Mucosa of rectum (tissue), 2 donors: ENCODE measurements at regions not wholly inside any gene's neighbourhood (a gene's known extent, or its start where the extent isn't known, plus 50 kb on each side); places are given as distances from the start of the nearest gene placed in this dataset.

Source experiments
- H3K27ac ChIP-seq, 2 donors: one replicate each; pipeline ENCODE4 v1.7.0; 2013; ENCODE audit warnings: inconsistent platforms in 2 of 2, low read depth in 2 of 2, low read length in 2 of 2
- H3K27me3 ChIP-seq, 2 donors: one replicate each; pipeline ENCODE4 v1.7.0; 2013; ENCODE audit warnings: low read length in 2 of 2; ENCODE audit not compliant: control insufficient read depth in 2 of 2, insufficient read depth in 2 of 2
- H3K36me3 ChIP-seq, 2 donors: one replicate each; pipeline ENCODE4 v1.7.0; 2013; ENCODE audit warnings: low read length in 2 of 2; ENCODE audit not compliant: control insufficient read depth in 2 of 2, insufficient read depth in 2 of 2
- H3K4me1 ChIP-seq, 2 donors: one replicate each; pipeline ENCODE4 v1.7.0; 2013; ENCODE audit warnings: low read length in 2 of 2, mild to moderate bottlenecking in 1 of 2; ENCODE audit not compliant: control insufficient read depth in 2 of 2, insufficient read depth in 2 of 2
- H3K4me3 ChIP-seq, 2 donors: one replicate each; pipeline ENCODE4 v1.7.0; 2013; ENCODE audit warnings: low read length in 2 of 2
- H3K9ac ChIP-seq, 2 donors: one replicate each; pipeline ENCODE4 v1.7.0; 2013; ENCODE audit warnings: low read length in 2 of 2, low read depth in 1 of 2, mild to moderate bottlenecking in 1 of 2
- H3K9me3 ChIP-seq, 2 donors: one replicate each; pipeline ENCODE4 v1.7.0; 2013; ENCODE audit warnings: low read length in 2 of 2; ENCODE audit not compliant: control insufficient read depth in 2 of 2
- donor health status: healthy.
- donor health status: Normal muscosa, but diverticular disease.

DNA sequence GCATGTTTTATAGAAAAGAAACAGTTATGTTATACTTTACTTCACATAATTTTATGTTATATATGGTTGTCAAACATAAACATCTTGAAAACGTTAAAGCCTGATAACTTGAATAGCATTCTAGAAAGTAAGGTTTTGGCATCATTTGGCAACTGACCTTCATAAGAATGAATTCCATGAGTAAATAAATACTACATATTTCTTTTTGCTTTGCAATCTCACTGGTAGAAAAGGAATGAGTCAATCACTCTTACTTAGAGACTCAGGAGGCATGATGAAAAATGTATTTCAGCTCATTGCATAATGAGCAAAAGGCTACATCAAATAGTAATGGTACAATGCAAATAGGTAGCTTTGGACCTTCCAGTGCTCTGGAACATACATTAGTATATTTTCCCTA lies 1381.9 kb downstream of the EFNB2 start:
- Histone ChIP-seq H3K27ac (no peak overlapping the region), H3K9me3 (no peaks in the 10 kb centered on the region), H3K36me3 (no peaks in the 10 kb centered on the region), H3K4me3 (no peak overlapping the region), H3K4me1 (no peaks in the 10 kb centered on the region), H3K27me3 (no peaks in the 10 kb centered on the region), H3K9ac (no peak overlapping the region)

DNA sequence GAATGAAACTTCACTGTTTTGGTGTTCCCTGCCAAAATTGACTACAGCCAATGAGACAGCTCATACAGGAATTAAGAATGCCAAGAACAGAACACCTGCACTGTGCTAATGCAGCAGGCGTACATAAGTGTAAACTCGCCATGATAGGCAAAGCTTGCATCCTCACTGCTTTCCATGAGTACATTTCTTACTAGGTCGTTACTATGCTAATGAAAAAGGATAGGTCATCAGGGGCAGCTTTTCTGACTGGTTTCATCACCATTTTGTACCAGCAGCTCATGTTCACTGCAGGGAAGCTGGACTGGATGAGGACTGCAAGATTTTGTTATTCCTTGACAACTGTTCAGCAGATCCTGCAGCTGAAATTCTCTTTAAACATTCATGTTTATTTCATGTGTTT lies 1383.8 kb downstream of the EFNB2 start:
- no peaks in the 10 kb centered on the region for H3K36me3 ChIP-seq
- H3K9me3 ChIP-seq = no peaks in the 10 kb centered on the region
- H3K4me3 ChIP-seq = no peak overlapping the region
- H3K9ac ChIP-seq = no peak overlapping the region
- no peak overlapping the region for H3K27ac ChIP-seq
- no peaks in the 10 kb centered on the region for H3K27me3 ChIP-seq
- H3K4me1 ChIP-seq = no peaks in the 10 kb centered on the region

DNA sequence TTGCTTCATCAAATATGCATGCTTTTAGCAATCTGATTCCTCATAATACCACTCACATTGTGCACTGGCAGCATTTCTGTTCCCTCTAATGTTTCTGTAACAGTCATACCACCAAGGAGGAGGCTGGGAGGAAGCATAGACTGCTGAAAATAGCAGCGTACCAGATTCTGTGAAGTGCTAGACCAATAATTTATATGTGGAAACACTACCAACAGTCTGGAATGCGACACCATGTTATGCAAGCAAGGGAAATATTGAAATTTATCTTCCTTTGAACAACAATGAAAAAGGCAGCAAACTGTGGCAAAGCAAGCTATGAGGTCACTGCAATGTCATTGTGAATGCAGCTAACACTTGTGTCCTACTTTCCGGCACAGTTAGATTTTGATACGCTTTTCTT lies 1388.0 kb downstream of the EFNB2 start:
- Histone ChIP-seq H3K36me3 (no peaks in the 10 kb centered on the region), H3K4me1 (no peaks in the 10 kb centered on the region), H3K27ac (no peak overlapping the region), H3K4me3 (no peak overlapping the region), H3K9ac (no peak overlapping the region), H3K9me3 (no peaks in the 10 kb centered on the region), H3K27me3 (no peaks in the 10 kb centered on the region)

DNA sequence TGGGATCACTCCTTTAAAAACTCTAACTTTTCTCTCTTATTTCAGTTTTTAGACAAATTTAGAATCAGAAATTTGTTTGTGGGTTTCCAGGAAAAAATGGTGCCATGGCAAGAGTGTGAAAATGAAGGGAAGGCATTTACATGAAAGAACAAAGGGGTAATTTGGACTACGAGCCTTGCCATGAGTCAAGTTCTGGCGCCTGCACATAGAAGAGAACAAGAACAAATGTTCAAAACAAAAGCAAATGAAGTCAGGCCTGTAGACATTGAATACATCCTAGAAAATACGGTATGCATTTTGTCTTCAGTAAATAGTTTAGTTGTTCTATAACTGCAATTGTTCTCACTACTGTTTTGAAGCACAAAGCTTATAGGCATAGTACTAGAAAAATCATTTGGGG lies 1390.5 kb downstream of the EFNB2 start:
- no peak overlapping the region for H3K9ac ChIP-seq
- no peak overlapping the region for H3K4me3 ChIP-seq
- no peak overlapping the region for H3K27ac ChIP-seq
- no peaks in the 10 kb centered on the region for H3K27me3 ChIP-seq
- no peaks in the 10 kb centered on the region for H3K9me3 ChIP-seq
- no peaks in the 10 kb centered on the region for H3K4me1 ChIP-seq
- no peaks in the 10 kb centered on the region for H3K36me3 ChIP-seq

DNA sequence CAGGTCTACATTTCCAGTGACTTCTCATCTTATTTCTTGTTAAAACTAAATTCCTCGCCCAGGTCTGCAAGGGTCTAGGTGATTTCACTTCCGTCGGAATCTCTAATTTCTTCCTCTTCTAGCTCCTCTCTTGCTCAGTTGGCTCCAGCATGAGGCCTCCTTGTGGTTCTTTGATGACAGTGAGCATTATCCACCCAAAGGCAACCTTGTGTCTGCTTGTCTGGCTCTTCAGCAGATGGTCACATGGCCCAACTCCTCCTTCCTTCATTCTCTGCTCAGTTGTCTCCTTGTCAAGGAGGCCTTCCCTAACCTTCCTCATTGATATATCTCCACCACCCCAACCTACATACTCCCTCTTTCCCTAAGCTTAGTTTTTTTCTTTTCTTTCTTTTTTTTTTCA lies 1391.4 kb downstream of the EFNB2 start:
- Histone ChIP-seq H3K9me3 (no peaks in the 10 kb centered on the region), H3K27me3 (no peaks in the 10 kb centered on the region), H3K9ac (no peak overlapping the region), H3K4me1 (no peaks in the 10 kb centered on the region), H3K27ac (no peak overlapping the region), H3K36me3 (no peaks in the 10 kb centered on the region), H3K4me3 (no peak overlapping the region)

DNA sequence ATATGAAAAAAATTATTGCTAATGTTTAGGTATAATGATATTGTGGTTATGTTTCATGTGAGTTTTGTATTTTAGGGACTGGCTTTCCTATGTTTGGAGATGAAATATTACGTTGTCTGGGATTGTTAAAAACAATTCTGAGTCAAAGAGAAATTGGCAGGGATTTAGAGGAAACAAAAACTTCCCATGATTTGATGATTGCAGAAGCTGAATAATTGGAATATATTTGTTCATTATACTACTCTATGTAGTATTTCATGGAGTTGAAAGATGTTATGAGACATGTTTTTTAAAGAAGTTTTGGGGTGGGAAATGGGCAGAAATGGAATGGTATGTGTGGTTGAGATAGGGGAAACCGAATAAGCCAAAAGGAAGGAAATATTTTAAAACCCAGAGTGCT lies 1392.9 kb downstream of the EFNB2 start:
- H3K27ac ChIP-seq = no peak overlapping the region

DNA sequence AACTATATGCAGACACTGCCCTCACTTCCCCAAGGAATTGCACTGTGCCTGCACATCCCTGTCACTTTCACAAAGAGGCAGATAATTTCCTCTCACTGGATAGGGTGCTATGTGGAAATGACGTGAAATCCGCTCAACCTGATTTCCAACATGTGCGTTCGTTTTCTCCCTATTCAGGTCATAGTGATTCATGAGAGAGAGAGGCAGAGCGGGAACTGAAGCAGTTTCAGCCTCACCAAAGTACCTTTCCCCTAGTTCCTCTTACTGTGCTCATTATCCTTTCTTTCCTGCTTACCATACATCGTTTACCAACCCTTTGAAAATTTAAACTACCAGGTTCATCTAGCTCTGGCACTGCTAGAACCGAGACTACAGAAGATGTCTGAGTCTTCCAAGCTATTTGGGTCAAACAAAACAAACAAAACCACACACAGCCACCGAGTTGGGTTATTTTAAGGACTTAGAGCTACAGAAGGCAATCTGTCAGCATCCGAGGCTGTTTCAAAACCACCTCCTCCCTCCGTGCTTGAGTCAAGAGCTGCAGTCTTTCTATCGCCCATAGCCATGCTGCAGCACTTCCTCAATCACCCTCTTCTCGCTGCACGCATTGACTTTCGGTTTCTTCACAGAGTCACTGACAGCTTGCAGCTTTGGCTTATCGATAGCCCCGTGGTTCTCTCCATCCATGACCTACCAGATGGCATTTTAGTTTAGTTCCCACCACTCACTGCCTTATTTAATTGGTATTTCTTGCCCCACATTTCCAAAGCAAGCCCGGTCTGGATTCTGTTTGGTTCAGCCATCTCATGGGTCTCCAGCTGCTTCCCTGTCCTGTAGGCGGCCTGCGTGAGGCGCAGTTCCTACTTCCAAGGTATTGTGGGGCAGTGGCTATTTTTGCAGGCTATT lies 1395.8 kb downstream of the EFNB2 start:
- H3K27ac ChIP-seq = peak overlapping the region in 1 of 2 donors; percentile 62
- peak overlapping the region; percentile 6 to 41 for H3K9ac ChIP-seq
- no peaks in the 10 kb centered on the region for H3K9me3 ChIP-seq
- no peaks in the 10 kb centered on the region for H3K27me3 ChIP-seq
- H3K4me1 ChIP-seq = no peaks in the 10 kb centered on the region
- H3K36me3 ChIP-seq = no peaks in the 10 kb centered on the region
- H3K4me3 ChIP-seq = peak overlapping the region; percentile 29 to 82

More for the DNA sequence above, 1392.9 kb downstream of the EFNB2 start:
- H3K27me3 ChIP-seq = no peaks in the 10 kb centered on the region
- no peaks in the 10 kb centered on the region for H3K9me3 ChIP-seq
- no peak overlapping the region for H3K9ac ChIP-seq
- no peaks in the 10 kb centered on the region for H3K36me3 ChIP-seq
- H3K4me3 ChIP-seq = no peak overlapping the region
- no peaks in the 10 kb centered on the region for H3K4me1 ChIP-seq

DNA sequence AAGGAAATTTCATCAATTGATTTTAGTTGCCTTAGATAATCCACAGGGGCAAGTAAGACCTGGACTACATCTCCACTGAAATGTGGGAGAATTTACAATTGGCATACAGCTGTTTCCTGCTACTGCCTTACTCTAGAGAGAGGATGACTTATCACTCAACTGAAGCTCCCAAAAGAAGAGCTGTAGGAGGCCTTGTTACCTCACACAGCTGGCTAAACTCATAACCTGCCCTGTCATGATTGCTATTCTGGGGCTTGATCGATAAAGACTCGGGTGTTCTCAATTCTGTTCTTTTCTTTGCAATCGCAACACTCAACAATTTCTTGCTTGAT lies 1396.4 kb downstream of the EFNB2 start:
- H3K9me3 ChIP-seq = no peaks in the 10 kb centered on the region
- no peak overlapping the region for H3K27ac ChIP-seq
- H3K36me3 ChIP-seq = no peaks in the 10 kb centered on the region
- H3K4me1 ChIP-seq = no peaks in the 10 kb centered on the region
- H3K27me3 ChIP-seq = no peaks in the 10 kb centered on the region
- H3K4me3 ChIP-seq = peak overlapping the region; percentile 29 to 82
- H3K9ac ChIP-seq = peak overlapping the region in 1 of 2 donors; percentile 6

DNA sequence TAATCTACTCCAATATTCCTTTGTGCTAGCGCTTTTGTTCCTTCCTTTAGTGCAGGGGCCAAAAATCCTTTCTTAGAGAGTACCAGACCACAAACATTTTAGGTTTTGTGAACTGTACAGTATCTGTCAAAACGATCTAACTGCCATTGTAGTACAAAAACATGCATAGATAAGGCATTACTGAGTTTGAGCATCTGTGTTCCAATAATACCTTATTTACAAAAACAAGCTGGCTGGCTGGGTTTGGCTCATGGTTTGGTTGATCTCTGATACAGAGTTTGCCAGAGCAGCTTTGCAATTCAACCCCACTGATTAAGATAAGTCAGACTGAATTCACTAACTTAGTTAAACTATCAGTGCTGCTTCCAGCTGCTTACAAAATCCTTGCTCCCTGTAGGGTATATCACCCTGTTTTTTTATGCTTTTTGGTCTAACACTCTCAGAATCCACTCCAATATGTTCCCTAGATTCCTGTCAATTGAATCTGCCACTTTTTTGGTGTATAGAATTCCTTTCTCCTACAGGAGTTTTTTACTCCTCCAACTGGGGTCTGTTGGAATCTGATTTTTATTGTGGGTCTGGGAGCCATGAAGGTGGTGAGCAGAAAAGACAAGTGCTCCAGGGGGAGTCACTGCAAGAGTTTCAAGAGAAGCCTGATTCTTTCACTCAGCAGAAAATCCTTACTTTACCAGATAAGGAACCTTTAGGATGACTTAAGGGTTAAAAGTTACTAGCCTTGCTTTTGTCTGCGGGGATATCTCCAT lies 1399.4 kb downstream of the EFNB2 start:
- H3K4me1 ChIP-seq = no peaks in the 10 kb centered on the region
- no peak overlapping the region for H3K9ac ChIP-seq
- no peaks in the 10 kb centered on the region for H3K27me3 ChIP-seq
- no peak overlapping the region for H3K4me3 ChIP-seq
- no peak overlapping the region for H3K27ac ChIP-seq
- H3K36me3 ChIP-seq = no peaks in the 10 kb centered on the region
- H3K9me3 ChIP-seq = no peaks in the 10 kb centered on the region

DNA sequence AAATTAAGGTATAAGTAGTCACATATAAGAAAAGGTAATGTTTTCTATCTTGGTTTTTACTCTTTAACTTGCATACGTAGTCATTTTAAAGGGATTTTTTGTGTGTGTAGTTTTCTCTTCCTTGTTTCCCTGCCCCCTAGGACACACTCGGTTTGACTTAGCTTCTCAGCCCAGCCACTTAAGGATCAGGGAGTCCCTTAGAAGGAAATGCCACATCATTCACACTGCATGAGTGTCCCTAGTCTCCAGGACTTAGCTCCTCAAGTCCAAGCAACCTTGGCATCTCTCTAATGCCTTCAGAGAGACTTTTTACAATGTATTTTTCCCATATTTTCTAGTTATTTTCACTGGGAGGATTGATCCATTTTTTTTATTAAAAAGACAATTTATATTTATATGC lies 1407.7 kb downstream of the EFNB2 start:
- Histone ChIP-seq H3K27me3 (no peaks in the 10 kb centered on the region), H3K9ac (no peak overlapping the region), H3K4me1 (no peaks in the 10 kb centered on the region), H3K4me3 (no peak overlapping the region), H3K27ac (no peak overlapping the region), H3K9me3 (no peaks in the 10 kb centered on the region), H3K36me3 (no peaks in the 10 kb centered on the region)
